ENCODE measurements at regions not wholly inside any gene's neighbourhood (a gene's known extent, or its start where the extent isn't known, plus 50 kb on each side); places are given as distances from the start of the nearest gene placed in this dataset.

DNA sequence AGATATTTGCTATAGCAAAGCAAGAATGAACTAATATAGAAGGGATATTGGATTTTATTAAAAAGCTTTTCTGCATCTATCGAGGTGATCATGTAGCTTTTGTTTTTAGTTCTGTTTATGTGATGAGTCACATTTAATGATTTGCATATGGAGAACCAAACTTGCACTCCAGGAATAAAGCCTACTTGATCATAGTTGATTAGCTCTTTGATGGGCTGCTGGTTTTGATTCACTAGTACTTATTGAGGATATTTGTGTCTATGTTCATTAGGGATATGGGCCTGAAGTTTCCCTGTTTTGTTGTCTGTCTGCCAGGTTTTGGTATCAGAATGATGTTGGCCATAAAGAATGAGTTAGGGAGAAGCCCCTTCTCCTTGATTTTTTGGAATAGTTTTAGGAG, 310.7 kb downstream of the ARPP21 start:
- H3K4me1 ChIP-seq (ENCODE audit: control insufficient read depth, insufficient read depth, low read length): peaks cover 13% of the 10 kb centered on the region
- H3K36me3 ChIP-seq (ENCODE audit: insufficient read depth, low read length): no peaks in the 10 kb centered on the region
- H3K4me3 ChIP-seq (ENCODE audit: low read length): no peak overlapping the region
- no peaks in the 10 kb centered on the region for H3K9me3 ChIP-seq (replicated peaks; ENCODE audit: low read length)
- H3K27me3 ChIP-seq (ENCODE audit: control insufficient read depth, insufficient read depth, low read length): peaks cover 5% of the 10 kb centered on the region
- no peak overlapping the region for H3K4me2 ChIP-seq (ENCODE audit: low read length)
- no peak overlapping the region for H3K9ac ChIP-seq (ENCODE audit: low read depth, low read length)

DNA sequence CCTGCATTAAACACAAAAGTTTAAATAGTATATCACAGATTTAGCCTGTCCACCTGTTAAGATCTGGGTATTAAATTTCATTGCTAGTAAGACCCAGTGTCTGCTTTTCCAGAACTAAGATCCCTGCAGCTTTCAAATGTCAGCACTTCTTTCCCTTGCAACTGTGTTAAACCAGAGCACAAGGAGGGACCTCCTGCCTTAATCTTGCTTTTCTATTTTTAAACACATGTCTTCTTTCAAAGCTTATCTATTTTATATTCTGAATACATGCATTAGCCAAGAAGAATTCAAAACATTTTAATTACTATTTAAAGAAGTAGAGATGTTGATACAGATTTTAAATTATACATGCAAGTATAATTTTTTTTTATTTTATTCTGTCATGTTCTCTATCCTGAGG, 315.1 kb downstream of the ARPP21 start:
- H3K9me3 ChIP-seq (replicated peaks; ENCODE audit: low read length): no peaks in the 10 kb centered on the region

DNA sequence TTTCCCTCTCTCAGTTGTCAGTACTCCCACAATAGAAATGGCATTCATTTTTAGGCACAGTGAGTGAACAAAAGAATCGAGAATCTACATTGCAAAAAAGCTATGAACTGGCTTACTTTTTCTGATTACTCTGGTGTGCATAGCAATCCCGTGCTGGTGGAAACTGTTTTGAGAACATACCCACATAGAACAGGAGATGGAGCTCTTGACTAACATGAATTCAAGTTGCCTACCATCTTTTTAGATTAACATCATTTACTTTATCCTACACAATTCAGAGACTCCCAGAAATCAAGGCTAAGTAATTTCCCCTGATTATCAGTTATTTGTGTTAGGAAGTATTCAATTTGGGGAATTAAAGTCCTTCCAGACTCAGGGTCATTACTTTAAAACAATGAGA, 326.6 kb downstream of the ARPP21 start:
- Histone ChIP-seq H3K9me3 (replicated peaks; ENCODE audit: low read length) (no peaks in the 10 kb centered on the region), H3K4me2 (ENCODE audit: low read length) (no peak overlapping the region), H3K36me3 (ENCODE audit: insufficient read depth, low read length) (no peaks in the 10 kb centered on the region), H3K9ac (ENCODE audit: low read depth, low read length) (no peak overlapping the region), H3K4me1 (ENCODE audit: control insufficient read depth, insufficient read depth, low read length) (no peaks in the 10 kb centered on the region), H3K27me3 (ENCODE audit: control insufficient read depth, insufficient read depth, low read length) (no peaks in the 10 kb centered on the region), H3K4me3 (ENCODE audit: low read length) (no peak overlapping the region)

More for the DNA sequence above, 315.1 kb downstream of the ARPP21 start:
- Histone ChIP-seq H3K4me3 (ENCODE audit: low read length) (no peak overlapping the region), H3K4me1 (ENCODE audit: control insufficient read depth, insufficient read depth, low read length) (no peaks in the 10 kb centered on the region), H3K27me3 (ENCODE audit: control insufficient read depth, insufficient read depth, low read length) (peaks cover 5% of the 10 kb centered on the region), H3K36me3 (ENCODE audit: insufficient read depth, low read length) (no peaks in the 10 kb centered on the region), H3K4me2 (ENCODE audit: low read length) (no peak overlapping the region), H3K9ac (ENCODE audit: low read depth, low read length) (no peak overlapping the region)

DNA sequence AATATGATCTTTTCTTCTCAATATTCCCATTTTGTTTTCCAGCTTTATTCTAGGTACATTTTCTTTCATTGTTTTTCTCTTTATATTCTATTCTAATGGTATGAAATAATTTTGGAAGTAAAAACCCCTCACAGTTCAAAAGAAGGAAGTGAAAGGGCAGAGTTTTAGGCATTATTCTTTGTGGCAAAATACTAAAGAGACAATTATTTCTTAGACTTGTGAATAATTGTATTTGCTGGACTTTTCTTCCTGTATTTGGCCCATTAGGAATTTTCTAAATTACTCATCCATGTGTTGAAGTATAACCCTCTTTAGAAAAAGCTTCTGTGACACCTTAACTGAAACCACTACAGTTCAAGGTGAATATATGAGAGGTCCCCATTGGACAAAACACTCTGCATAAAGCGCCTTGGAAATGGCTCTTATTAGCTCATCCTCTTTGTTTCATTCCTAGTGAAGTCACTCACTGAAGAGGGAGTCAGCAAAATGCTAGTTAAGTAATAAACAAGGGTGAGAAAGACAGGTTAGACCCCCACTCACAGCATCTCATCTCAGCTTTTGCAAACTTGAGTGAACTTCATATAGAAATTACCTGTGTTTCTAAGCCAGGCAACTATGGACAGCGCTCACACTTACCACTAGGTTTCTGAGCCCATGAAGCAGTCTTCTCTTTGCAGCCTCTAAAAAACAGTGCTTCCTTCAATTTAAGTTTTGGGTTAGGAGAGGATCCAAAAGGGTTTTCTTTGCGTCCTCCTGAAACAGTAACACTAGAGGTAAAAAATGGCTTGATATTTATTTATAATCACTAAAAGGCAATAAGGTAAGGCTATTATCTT, 327.5 kb downstream of the ARPP21 start:
- H3K4me2 ChIP-seq (ENCODE audit: low read length): no peak overlapping the region
- no peaks in the 10 kb centered on the region for H3K9me3 ChIP-seq (replicated peaks; ENCODE audit: low read length)
- H3K27me3 ChIP-seq (ENCODE audit: control insufficient read depth, insufficient read depth, low read length): peaks cover 2% of the 10 kb centered on the region
- no peak overlapping the region for H3K4me3 ChIP-seq (ENCODE audit: low read length)
- H3K4me1 ChIP-seq (ENCODE audit: control insufficient read depth, insufficient read depth, low read length): no peaks in the 10 kb centered on the region
- no peak overlapping the region for H3K9ac ChIP-seq (ENCODE audit: low read depth, low read length)
- H3K36me3 ChIP-seq (ENCODE audit: insufficient read depth, low read length): no peaks in the 10 kb centered on the region

DNA sequence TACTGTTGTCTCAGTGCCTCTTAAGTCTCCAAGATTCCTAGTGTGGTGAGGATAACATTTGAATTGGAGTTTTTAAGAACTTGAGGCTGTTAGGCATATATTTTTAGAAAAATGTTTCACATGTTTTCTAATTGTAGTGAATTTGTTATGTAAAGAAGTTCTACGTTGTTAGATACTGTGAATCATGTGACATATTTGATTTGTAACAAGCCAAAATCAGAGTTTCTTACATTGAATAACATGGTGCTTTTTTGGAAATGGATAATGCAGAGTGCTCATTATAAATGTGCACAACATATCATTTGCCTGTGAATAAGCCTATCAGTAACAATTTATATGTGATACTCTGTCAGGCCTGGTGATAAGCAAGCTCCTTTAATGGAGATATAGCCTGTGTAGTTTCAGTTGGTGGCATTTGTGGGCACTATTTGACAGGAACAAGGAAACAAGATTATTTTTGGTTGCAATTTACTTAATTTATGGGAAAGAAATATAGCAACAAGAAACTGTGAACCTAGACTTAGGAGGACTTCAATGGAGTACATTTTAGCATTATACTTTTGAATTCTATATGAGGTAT, 328.8 kb downstream of the ARPP21 start:
- Histone ChIP-seq H3K4me1 (ENCODE audit: control insufficient read depth, insufficient read depth, low read length) (no peaks in the 10 kb centered on the region), H3K4me3 (ENCODE audit: low read length) (no peak overlapping the region), H3K4me2 (ENCODE audit: low read length) (no peak overlapping the region), H3K9me3 (replicated peaks; ENCODE audit: low read length) (no peaks in the 10 kb centered on the region), H3K36me3 (ENCODE audit: insufficient read depth, low read length) (no peaks in the 10 kb centered on the region), H3K9ac (ENCODE audit: low read depth, low read length) (no peak overlapping the region), H3K27me3 (ENCODE audit: control insufficient read depth, insufficient read depth, low read length) (peaks cover 3% of the 10 kb centered on the region)

DNA sequence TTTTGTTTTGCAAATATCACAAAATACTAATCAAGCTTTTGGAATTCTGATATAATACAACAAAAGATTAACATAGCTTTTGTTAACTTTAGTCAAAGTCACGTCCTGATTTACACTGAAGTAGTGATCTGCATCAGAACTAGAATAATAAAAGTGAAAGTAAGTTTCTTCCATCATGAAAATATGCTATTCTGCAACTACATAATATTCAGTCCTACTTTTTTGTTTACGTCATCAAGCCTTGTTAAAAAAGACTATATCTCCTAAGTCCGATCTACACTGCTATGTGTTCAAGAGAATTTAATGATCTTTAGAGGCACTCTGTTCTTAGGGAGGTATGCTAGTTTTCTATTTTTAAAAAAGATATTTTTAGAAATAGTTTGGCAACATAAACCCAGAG, 330.1 kb downstream of the ARPP21 start:
- H3K36me3 ChIP-seq (ENCODE audit: insufficient read depth, low read length): no peaks in the 10 kb centered on the region
- H3K4me3 ChIP-seq (ENCODE audit: low read length): no peak overlapping the region
- H3K27me3 ChIP-seq (ENCODE audit: control insufficient read depth, insufficient read depth, low read length): peaks cover 3% of the 10 kb centered on the region
- no peaks in the 10 kb centered on the region for H3K4me1 ChIP-seq (ENCODE audit: control insufficient read depth, insufficient read depth, low read length)
- H3K4me2 ChIP-seq (ENCODE audit: low read length): no peak overlapping the region
- H3K9me3 ChIP-seq (replicated peaks; ENCODE audit: low read length): no peaks in the 10 kb centered on the region
- no peak overlapping the region for H3K9ac ChIP-seq (ENCODE audit: low read depth, low read length)

DNA sequence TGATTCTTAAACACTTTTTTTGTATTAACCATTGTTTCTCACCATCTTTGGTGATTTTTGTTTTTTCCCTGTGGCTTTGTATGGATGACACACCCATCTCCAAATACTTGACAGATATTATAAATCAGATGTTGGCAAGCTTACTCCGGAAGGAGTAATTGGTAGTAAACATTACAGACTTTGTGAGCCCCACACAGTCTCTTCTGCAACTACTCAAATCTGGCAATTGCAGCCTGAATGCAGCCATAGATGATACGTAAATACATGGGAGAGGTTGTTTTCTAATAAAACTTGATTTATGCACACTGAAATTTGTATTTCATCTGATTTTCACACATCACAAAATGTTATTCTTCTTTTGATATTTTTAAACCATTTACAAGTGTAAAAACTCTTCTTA, 331.5 kb downstream of the ARPP21 start:
- peaks cover 3% of the 10 kb centered on the region for H3K27me3 ChIP-seq (ENCODE audit: control insufficient read depth, insufficient read depth, low read length)
- H3K9me3 ChIP-seq (replicated peaks; ENCODE audit: low read length): no peaks in the 10 kb centered on the region
- H3K9ac ChIP-seq (ENCODE audit: low read depth, low read length): no peak overlapping the region
- H3K4me2 ChIP-seq (ENCODE audit: low read length): no peak overlapping the region
- no peaks in the 10 kb centered on the region for H3K4me1 ChIP-seq (ENCODE audit: control insufficient read depth, insufficient read depth, low read length)
- no peak overlapping the region for H3K4me3 ChIP-seq (ENCODE audit: low read length)
- no peaks in the 10 kb centered on the region for H3K36me3 ChIP-seq (ENCODE audit: insufficient read depth, low read length)

DNA sequence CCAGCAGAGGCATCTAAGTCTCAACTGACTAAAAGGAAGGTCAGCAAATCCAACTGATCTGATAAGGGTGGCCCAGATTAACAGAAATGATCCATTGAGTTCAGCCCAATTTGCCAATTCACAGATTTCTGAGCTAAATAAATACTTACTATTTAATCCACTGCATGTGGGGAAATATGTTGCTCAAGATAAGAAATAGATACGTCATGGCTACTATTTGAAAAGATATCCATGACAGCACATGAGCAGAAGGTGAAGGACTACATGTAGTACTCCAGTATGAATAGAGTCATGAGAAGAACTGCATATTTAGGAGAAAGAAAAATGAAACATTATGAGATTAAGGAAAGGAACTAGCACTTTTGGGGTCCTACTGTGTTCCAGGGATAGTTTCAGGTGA, 332.4 kb downstream of the ARPP21 start:
- peaks cover 3% of the 10 kb centered on the region for H3K27me3 ChIP-seq (ENCODE audit: control insufficient read depth, insufficient read depth, low read length)
- H3K36me3 ChIP-seq (ENCODE audit: insufficient read depth, low read length): no peaks in the 10 kb centered on the region
- no peak overlapping the region for H3K4me3 ChIP-seq (ENCODE audit: low read length)
- no peak overlapping the region for H3K4me2 ChIP-seq (ENCODE audit: low read length)
- H3K9ac ChIP-seq (ENCODE audit: low read depth, low read length): no peak overlapping the region
- no peaks in the 10 kb centered on the region for H3K9me3 ChIP-seq (replicated peaks; ENCODE audit: low read length)
- no peaks in the 10 kb centered on the region for H3K4me1 ChIP-seq (ENCODE audit: control insufficient read depth, insufficient read depth, low read length)

DNA sequence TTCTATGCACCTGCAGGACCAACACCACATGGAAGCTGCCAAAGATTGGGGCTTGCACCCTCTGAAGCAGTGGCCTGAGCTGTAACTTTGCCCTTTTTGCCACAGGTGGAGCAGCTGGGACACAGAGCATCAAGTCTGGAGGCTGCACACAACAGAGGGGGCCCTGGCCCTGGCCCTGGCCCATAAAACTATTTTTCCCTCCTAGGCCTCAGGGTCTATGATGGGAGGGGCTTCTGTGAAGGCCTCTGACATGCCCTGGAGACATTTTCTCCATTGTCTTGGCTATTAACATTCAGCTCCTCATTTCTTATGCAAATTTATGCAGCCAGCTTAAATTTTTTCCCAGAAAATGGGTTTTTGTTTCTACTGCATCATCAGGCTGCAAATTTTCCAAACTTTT, 335.5 kb downstream of the ARPP21 start:
- Histone ChIP-seq H3K4me2 (ENCODE audit: low read length) (no peak overlapping the region), H3K4me1 (ENCODE audit: control insufficient read depth, insufficient read depth, low read length) (no peaks in the 10 kb centered on the region), H3K27me3 (ENCODE audit: control insufficient read depth, insufficient read depth, low read length) (peaks cover 3% of the 10 kb centered on the region), H3K4me3 (ENCODE audit: low read length) (no peak overlapping the region), H3K36me3 (ENCODE audit: insufficient read depth, low read length) (no peaks in the 10 kb centered on the region), H3K9ac (ENCODE audit: low read depth, low read length) (no peak overlapping the region), H3K9me3 (replicated peaks; ENCODE audit: low read length) (no peaks in the 10 kb centered on the region)

DNA sequence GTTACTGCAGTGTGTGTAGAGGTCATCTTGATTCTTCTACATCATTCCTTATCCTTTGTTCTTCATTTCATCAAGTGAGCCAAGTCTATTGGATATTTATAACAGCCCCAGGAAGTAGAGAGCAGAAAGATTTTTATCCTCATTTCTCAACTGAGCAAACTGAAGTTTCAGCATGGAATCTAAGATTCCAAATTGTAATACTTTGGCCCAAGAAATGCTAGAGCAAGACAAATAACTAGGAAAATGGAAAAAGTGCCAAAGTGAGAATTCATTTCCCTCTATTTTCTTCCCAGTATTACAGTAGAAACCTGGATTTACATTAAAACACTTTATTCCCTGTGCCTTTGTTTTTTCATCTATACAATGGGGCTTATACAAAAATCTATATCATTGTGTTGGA, 346.8 kb downstream of the ARPP21 start:
- Histone ChIP-seq H3K9me3 (replicated peaks; ENCODE audit: low read length) (no peaks in the 10 kb centered on the region), H3K9ac (ENCODE audit: low read depth, low read length) (no peak overlapping the region), H3K4me2 (ENCODE audit: low read length) (no peak overlapping the region), H3K27me3 (ENCODE audit: control insufficient read depth, insufficient read depth, low read length) (peaks cover 4% of the 10 kb centered on the region), H3K4me3 (ENCODE audit: low read length) (no peak overlapping the region), H3K36me3 (ENCODE audit: insufficient read depth, low read length) (no peaks in the 10 kb centered on the region), H3K4me1 (ENCODE audit: control insufficient read depth, insufficient read depth, low read length) (no peaks in the 10 kb centered on the region)

DNA sequence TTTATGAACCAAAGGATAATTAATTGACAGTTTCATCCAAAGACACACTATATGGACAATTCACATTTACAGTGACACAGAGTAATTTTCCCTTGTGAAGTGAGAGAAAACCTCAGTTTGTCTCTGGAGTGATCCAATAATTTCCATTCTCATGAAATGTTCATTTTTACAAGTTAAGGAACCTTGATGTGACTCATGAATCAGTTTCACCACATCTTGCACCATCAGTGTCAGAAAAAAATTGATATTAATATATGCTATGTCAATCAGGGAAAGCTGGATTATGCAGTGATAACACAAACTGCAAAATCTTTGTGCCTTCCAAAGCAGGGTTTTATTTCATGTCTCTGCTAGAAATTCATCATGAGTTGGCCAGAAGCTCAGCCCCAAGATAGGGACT, 348.1 kb downstream of the ARPP21 start:
- Histone ChIP-seq H3K4me1 (ENCODE audit: control insufficient read depth, insufficient read depth, low read length) (no peaks in the 10 kb centered on the region), H3K36me3 (ENCODE audit: insufficient read depth, low read length) (no peaks in the 10 kb centered on the region), H3K4me3 (ENCODE audit: low read length) (no peak overlapping the region), H3K27me3 (ENCODE audit: control insufficient read depth, insufficient read depth, low read length) (peaks cover 4% of the 10 kb centered on the region), H3K9ac (ENCODE audit: low read depth, low read length) (no peak overlapping the region), H3K9me3 (replicated peaks; ENCODE audit: low read length) (no peaks in the 10 kb centered on the region), H3K4me2 (ENCODE audit: low read length) (no peak overlapping the region)

DNA sequence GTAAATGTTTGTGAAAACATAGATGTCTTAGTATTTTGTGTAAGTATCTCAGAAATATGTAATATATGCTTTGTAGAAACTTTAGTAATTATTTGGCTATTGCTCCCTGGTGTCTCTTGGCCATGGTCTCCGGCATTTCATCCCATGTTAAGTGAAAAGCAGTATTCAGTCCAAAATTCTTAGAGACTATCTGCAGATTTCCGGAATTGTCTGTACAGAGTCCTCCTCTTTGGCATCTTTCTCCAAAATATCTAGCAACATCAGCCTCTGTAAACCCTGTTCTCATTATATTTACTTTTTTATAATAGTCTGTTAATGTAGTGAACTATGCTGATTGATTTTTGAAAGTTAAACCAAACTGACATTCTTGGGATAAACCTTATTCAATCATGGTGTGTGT, 352.7 kb downstream of the ARPP21 start:
- Histone ChIP-seq H3K36me3 (ENCODE audit: insufficient read depth, low read length) (no peaks in the 10 kb centered on the region), H3K9me3 (replicated peaks; ENCODE audit: low read length) (no peaks in the 10 kb centered on the region), H3K4me3 (ENCODE audit: low read length) (no peak overlapping the region), H3K27me3 (ENCODE audit: control insufficient read depth, insufficient read depth, low read length) (no peaks in the 10 kb centered on the region), H3K4me1 (ENCODE audit: control insufficient read depth, insufficient read depth, low read length) (no peaks in the 10 kb centered on the region), H3K4me2 (ENCODE audit: low read length) (no peak overlapping the region), H3K9ac (ENCODE audit: low read depth, low read length) (no peak overlapping the region)

Measured in skeletal muscle satellite cell (primary cell).